ENCODE measurements at regions not wholly inside any gene's neighbourhood (a gene's known extent, or its start where the extent isn't known, plus 50 kb on each side); places are given as distances from the start of the nearest gene placed in this dataset.

- Histone ChIP-seq H3K36me3 (ENCODE audit: control insufficient read depth in 2 of 2, extremely low read depth in 1 of 2, insufficient read depth in 2 of 2, low read length in 2 of 2) (no peaks in the 10 kb centered on the region), H3K4me1 (ENCODE audit: control insufficient read depth, extremely low read depth, insufficient read depth, low read length) (peaks cover 3% of the 10 kb centered on the region), H3K9me1 (replicated peaks; ENCODE audit: control insufficient read depth, extremely low read depth, insufficient read depth, low read length) (no peaks in the 10 kb centered on the region), H3K27ac (ENCODE audit: insufficient read depth, low read depth, low read length) (no peak overlapping the region), H3K27me3 (ENCODE audit: control insufficient read depth in 2 of 2, insufficient read depth in 2 of 2, low read length in 2 of 2) (no peaks in the 10 kb centered on the region), H3K4me2 (ENCODE audit: insufficient read depth, low read length) (no peak overlapping the region), H3K79me2 (ENCODE audit: control insufficient read depth, insufficient read depth, low read length) (no peaks in the 10 kb centered on the region), H2AFZ (ENCODE audit: low read depth, low read length) (no peak overlapping the region), H3K4me3 (replicated peaks in 1 of 3; ENCODE audit: insufficient read depth in 1 of 3, low read depth in 1 of 3, low read length in 3 of 3) (no peak overlapping the region), H4K20me1 (replicated peaks; ENCODE audit: control insufficient read depth, extremely low read depth, insufficient read depth, low read length) (no peaks in the 10 kb centered on the region), H3K9ac (replicated peaks; ENCODE audit: extremely low read depth, insufficient read depth, low read length) (no peak overlapping the region), H3K9me3 (replicated peaks; ENCODE audit: control insufficient read depth, insufficient read depth, low read length) (no peaks in the 10 kb centered on the region)
- CTCF ChIA-PET: no interaction called here
- DNase-seq (ENCODE audit: low read depth, low spot score) (no peak), FAIRE-seq (no peak)
- no peak for TF ChIP-seq JUN (IDR thresholded peaks at IDR 0.05; ENCODE audit: borderline replicate concordance, insufficient read depth, insufficient read length, low read depth)
- POLR2A ChIA-PET: no interaction called here
- dilution Hi-C loops (cut with MboI; ENCODE audit: extremely low pct_ligation_motif_present, low sequenced_read_pairs): no loop called here
- no TSS peak for BruUV-seq (replicated peaks)
- intact Hi-C loops (cut with micrococcal nuclease): no loop called here
Measured at GRCh38 chr2:193377789-193378188, 1183.1 kb upstream of the TMEFF2 start.

- peak; percentile 19 for DNase-seq (ENCODE audit: low read depth, low spot score)
- dilution Hi-C loops (cut with MboI; ENCODE audit: extremely low pct_ligation_motif_present, low sequenced_read_pairs): no loop called here
- POLR2A ChIA-PET: no interaction called here
Measured at GRCh38 chr2:193373120-193373519, 1178.4 kb upstream of the TMEFF2 start.

More at GRCh38 chr2:193373120-193373519, 1178.4 kb upstream of the TMEFF2 start:
- Histone ChIP-seq H3K79me2 (ENCODE audit: control insufficient read depth, insufficient read depth, low read length) (no peaks in the 10 kb centered on the region), H3K4me1 (ENCODE audit: control insufficient read depth, extremely low read depth, insufficient read depth, low read length) (peaks cover 3% of the 10 kb centered on the region), H3K9me1 (replicated peaks; ENCODE audit: control insufficient read depth, extremely low read depth, insufficient read depth, low read length) (no peaks in the 10 kb centered on the region), H3K27me3 (ENCODE audit: control insufficient read depth in 2 of 2, insufficient read depth in 2 of 2, low read length in 2 of 2) (no peaks in the 10 kb centered on the region), H3K4me3 (replicated peaks in 1 of 3; ENCODE audit: insufficient read depth in 1 of 3, low read depth in 1 of 3, low read length in 3 of 3) (no peak overlapping the region), H4K20me1 (replicated peaks; ENCODE audit: control insufficient read depth, extremely low read depth, insufficient read depth, low read length) (no peaks in the 10 kb centered on the region), H3K27ac (ENCODE audit: insufficient read depth, low read depth, low read length) (no peak overlapping the region), H3K4me2 (ENCODE audit: insufficient read depth, low read length) (no peak overlapping the region), H2AFZ (ENCODE audit: low read depth, low read length) (no peak overlapping the region), H3K36me3 (ENCODE audit: control insufficient read depth in 2 of 2, extremely low read depth in 1 of 2, insufficient read depth in 2 of 2, low read length in 2 of 2) (no peaks in the 10 kb centered on the region), H3K9ac (replicated peaks; ENCODE audit: extremely low read depth, insufficient read depth, low read length) (no peak overlapping the region), H3K9me3 (replicated peaks; ENCODE audit: control insufficient read depth, insufficient read depth, low read length) (no peaks in the 10 kb centered on the region)
- TF ChIP-seq GATA2 (IDR thresholded peaks at IDR 0.05; ENCODE audit: insufficient read depth, insufficient read length, low read depth, low read length) (peak; percentile 65), JUN (IDR thresholded peaks at IDR 0.05; ENCODE audit: borderline replicate concordance, insufficient read depth, insufficient read length, low read depth) (no peak)
- intact Hi-C loops (cut with micrococcal nuclease): no loop called here
- no peak for FAIRE-seq
- no TSS peak for BruUV-seq (replicated peaks)
- CTCF ChIA-PET: no interaction called here

Data from endothelial cell of umbilical vein (primary cell).